GM23338 (cell line): ENCODE measurements at regions not wholly inside any gene's neighbourhood (a gene's known extent, or its start where the extent isn't known, plus 50 kb on each side); places are given as distances from the start of the nearest gene placed in this dataset.

Experiments
- ATAC-seq: fragments of 200-7000 bp; cut with Tn5 transposase; 3 replicates; pipeline ENCODE4 v1.9.1; 2020
- DNase-seq: peaks from one replicate; pipeline ENCODE4 v3.0.0-alpha.2; 2015; ENCODE audit warnings: low spot score
- H2AFZ ChIP-seq: fragments of 200-600 bp; sonication (generic); 2 replicates; pipeline ENCODE4 v1.8.0; 2016; ENCODE audit warnings: antibody characterized with exemption, mild to moderate bottlenecking, moderate library complexity
- H3F3A ChIP-seq: fragments of 200-600 bp; sonication (generic); replicated peaks from 2 replicates; pipeline ENCODE4 v1.8.0; 2017; ENCODE audit warnings: antibody characterized with exemption, mixed run types, low read depth
- H3K27ac ChIP-seq: fragments of 200-600 bp; sonication (generic); 2 replicates; pipeline ENCODE4 v1.6.1; 2016; ENCODE audit warnings: low read depth
- H3K27me3 ChIP-seq: fragments of 200-600 bp; sonication (generic); 2 replicates; pipeline ENCODE4 v1.8.0; 2016; ENCODE audit warnings: mild to moderate bottlenecking, mixed run types, moderate library complexity; ENCODE audit not compliant: insufficient read depth
- H3K36me3 ChIP-seq: fragments of 200-600 bp; sonication (generic); 2 replicates; pipeline ENCODE4 v1.8.0; 2016; ENCODE audit warnings: mild to moderate bottlenecking; ENCODE audit not compliant: insufficient read depth
- H3K4me1 ChIP-seq: fragments of 200-600 bp; sonication (generic); 2 replicates; pipeline ENCODE4 v1.8.0; 2016; ENCODE audit warnings: mild to moderate bottlenecking, moderate library complexity; ENCODE audit not compliant: insufficient read depth
- H3K4me2 ChIP-seq: fragments of 200-600 bp; sonication (generic); 2 replicates; pipeline ENCODE4 v1.7.1; 2017; ENCODE audit warnings: mixed run types
- H3K4me3 ChIP-seq: fragments of 200-600 bp; sonication (generic); 2 replicates; pipeline ENCODE4 v1.6.1; 2016; ENCODE audit warnings: mixed run types
- H3K79me2 ChIP-seq: fragments of 200-600 bp; sonication (generic); replicated peaks from 2 replicates; pipeline ENCODE4 v1.8.0; 2017; ENCODE audit warnings: mild to moderate bottlenecking; ENCODE audit not compliant: insufficient read depth
- H3K9me2 ChIP-seq: fragments of 200-600 bp; sonication (generic); 2 replicates; pipeline ENCODE4 v1.8.0; 2017; ENCODE audit not compliant: insufficient read depth
- H4K20me1 ChIP-seq: fragments of 200-600 bp; sonication (generic); replicated peaks from 2 replicates; pipeline ENCODE4 v1.8.0; 2017; ENCODE audit warnings: mild to moderate bottlenecking; ENCODE audit not compliant: insufficient read depth
- H3K27ac Mint-ChIP-seq: 2 replicates; pipeline ENCODE4 v1.8.0; 2020; ENCODE audit warnings: inconsistent platforms, mild to moderate bottlenecking, moderate library complexity, mixed read lengths
- H3K27me3 Mint-ChIP-seq: 3 replicates; pipeline ENCODE4 v1.8.0; 2022; ENCODE audit warnings: low read depth, mild to moderate bottlenecking, moderate library complexity, mixed read lengths, inconsistent platforms; ENCODE audit not compliant: insufficient read depth, poor library complexity
- H3K36me3 Mint-ChIP-seq: 3 replicates; pipeline ENCODE4 v1.8.0; 2021; ENCODE audit warnings: low read depth, mild to moderate bottlenecking, inconsistent platforms, moderate library complexity, mixed read lengths
- H3K4me1 Mint-ChIP-seq: 3 replicates; pipeline ENCODE4 v1.8.0; 2020; ENCODE audit warnings: mild to moderate bottlenecking, inconsistent platforms, mixed read lengths
- H3K4me3 Mint-ChIP-seq: 3 replicates; pipeline ENCODE4 v1.8.0; 2021; ENCODE audit warnings: moderate library complexity, mild to moderate bottlenecking, inconsistent platforms, mixed read lengths
- H3K9me3 Mint-ChIP-seq: 3 replicates; pipeline ENCODE4 v1.8.0; 2020; ENCODE audit warnings: moderate library complexity, mild to moderate bottlenecking, inconsistent platforms, mixed read lengths
- CREB1 ChIP-seq: fragments of 250-450 bp; sonication (Bioruptor Pico); IDR thresholded peaks from 2 replicates; pipeline ENCODE4 v1.5.0; 2020; ENCODE audit warnings: low read depth, mild to moderate bottlenecking, moderate library complexity
- ETS1 ChIP-seq: IDR thresholded peaks from 2 replicates; pipeline ENCODE4 v1.6.1; 2016; ENCODE audit warnings: antibody characterized with exemption
- EZH2phosphoT487 ChIP-seq: fragments of 200-600 bp; sonication (generic); IDR thresholded peaks from one replicate; pipeline ENCODE4 v1.8.1; 2018; ENCODE audit warnings: antibody characterized with exemption; ENCODE audit not compliant: unreplicated experiment
- POLR2AphosphoS5 ChIP-seq: IDR thresholded peaks from 2 replicates; pipeline ENCODE4 v1.6.1; 2016; ENCODE audit warnings: antibody characterized with exemption, low read depth
- REST ChIP-seq: IDR thresholded peaks from one replicate; pipeline ENCODE4 v1.6.1; 2018; ENCODE audit warnings: antibody characterized with exemption; ENCODE audit not compliant: unreplicated experiment
- STAT1 ChIP-seq: IDR thresholded peaks from one replicate; pipeline ENCODE4 v1.6.1; 2016; ENCODE audit warnings: antibody characterized with exemption; ENCODE audit not compliant: unreplicated experiment
- ZNF114 ChIP-seq: fragments of 250-450 bp; sonication (Bioruptor Pico); IDR thresholded peaks from 2 replicates; pipeline ENCODE4 v1.5.0; 2020; ENCODE audit warnings: mild to moderate bottlenecking, moderate library complexity
- ZNF331 ChIP-seq: fragments of 250-450 bp; sonication (Bioruptor Pico); IDR thresholded peaks from 2 replicates; pipeline ENCODE4 v1.5.0; 2020; ENCODE audit warnings: low read depth, mild to moderate bottlenecking, moderate library complexity
- ZNF462 ChIP-seq: fragments of 250-450 bp; sonication (Bioruptor Pico); IDR thresholded peaks from 2 replicates; pipeline ENCODE4 v1.5.0; 2020; ENCODE audit warnings: mild to moderate bottlenecking, moderate library complexity

- no peak overlapping the region for H3K27ac ChIP-seq
- H3K27me3 ChIP-seq: no peaks in the 10 kb centered on the region
- peaks cover 2% of the 10 kb centered on the region for H3K27me3 Mint-ChIP-seq
- no peak overlapping the region for H3K4me3 ChIP-seq
- no peaks in the 10 kb centered on the region for H3F3A ChIP-seq
- peaks cover 7% of the 10 kb centered on the region; the same call in 1 of the 3 replicates for H3K36me3 Mint-ChIP-seq
- TF ChIP-seq CREB1 (CRISPR knock-in tag) (no peak), ZNF462 (CRISPR knock-in tag) (no peak)
- no peaks in the 10 kb centered on the region for H3K9me2 ChIP-seq
- H3K36me3 ChIP-seq: no peaks in the 10 kb centered on the region
- no peaks in the 10 kb centered on the region for H4K20me1 ChIP-seq
- ATAC-seq (no peak), DNase-seq (peak; percentile 14)
- H3K27ac Mint-ChIP-seq: no peak overlapping the region
- H3K4me3 Mint-ChIP-seq: no peak overlapping the region
- no peaks in the 10 kb centered on the region for H3K9me3 Mint-ChIP-seq
- H3K79me2 ChIP-seq: no peaks in the 10 kb centered on the region
- no peaks in the 10 kb centered on the region for H3K4me1 Mint-ChIP-seq
- no peaks in the 10 kb centered on the region for H3K4me1 ChIP-seq
- no peak overlapping the region for H3K4me2 ChIP-seq
- peak overlapping the region; percentile 11; the same call in 1 of the 2 replicates for H2AFZ ChIP-seq
These were observed 287.4 kb upstream of the PDGFD start for GRCh38 chr11:104451197-104451893.

- peaks cover 4% of the 10 kb centered on the region; the same call in 2 of the 3 replicates for H3K36me3 Mint-ChIP-seq
- no peaks in the 10 kb centered on the region; the same call in 2 of the 3 replicates for H3K9me3 Mint-ChIP-seq
- DNase-seq (no peak), ATAC-seq (no peak)
- Histone ChIP-seq H3K4me2 (no peak overlapping the region), H3K4me1 (peaks cover 5% of the 10 kb centered on the region; the same call in 1 of the 2 replicates), H2AFZ (no peak overlapping the region), H3K27ac (no peak overlapping the region), H3K4me3 (no peak overlapping the region), H4K20me1 (no peaks in the 10 kb centered on the region), H3K36me3 (no peaks in the 10 kb centered on the region), H3K27me3 (no peaks in the 10 kb centered on the region), H3K79me2 (no peaks in the 10 kb centered on the region), H3F3A (no peaks in the 10 kb centered on the region), H3K9me2 (no peaks in the 10 kb centered on the region)
- no peak overlapping the region for H3K27ac Mint-ChIP-seq
- no peaks in the 10 kb centered on the region for H3K27me3 Mint-ChIP-seq
- H3K4me3 Mint-ChIP-seq: no peak overlapping the region
- H3K4me1 Mint-ChIP-seq: peaks cover 7% of the 10 kb centered on the region
- no peak for TF ChIP-seq CREB1 (CRISPR knock-in tag)
- TF ChIP-seq ETS1: no peak
- TF ChIP-seq STAT1: no peak
- TF ChIP-seq ZNF114 (CRISPR knock-in tag): no peak
- no peak for TF ChIP-seq POLR2AphosphoS5
- no peak for TF ChIP-seq ZNF331 (CRISPR knock-in tag)
- no peak for TF ChIP-seq REST
- no peak for TF ChIP-seq EZH2phosphoT487
These were observed 279.4 kb upstream of the PDGFD start for GRCh38 chr11:104443387-104443786.
